HFFc6 (cell line): ENCODE measurements at regions not wholly inside any gene's neighbourhood (a gene's known extent, or its start where the extent isn't known, plus 50 kb on each side); places are given as distances from the start of the nearest gene placed in this dataset.
"Not testable (repeated sequence)": the region's sequence is repeated elsewhere in the genome, so short reads cannot be mapped to it uniquely, and the experiment has no call there.

Experiments
- DNase-seq: peaks from one replicate; pipeline ENCODE4 v3.0.0-alpha.2; 2018
- H3K27ac Mint-ChIP-seq: 2 replicates; pipeline ENCODE4 v1.8.0; 2020; ENCODE audit warnings: mild to moderate bottlenecking, mixed read lengths
- H3K27me3 Mint-ChIP-seq: 2 replicates; pipeline ENCODE4 v1.8.0; 2021; ENCODE audit warnings: mild to moderate bottlenecking, moderate library complexity, mixed read lengths; ENCODE audit not compliant: insufficient read depth
- H3K36me3 Mint-ChIP-seq: 2 replicates; pipeline ENCODE4 v1.8.0; 2021; ENCODE audit warnings: low read depth, mixed read lengths
- H3K4me1 Mint-ChIP-seq: 2 replicates; pipeline ENCODE4 v1.8.0; 2020; ENCODE audit warnings: low read depth, mixed read lengths
- H3K4me3 Mint-ChIP-seq: 2 replicates; pipeline ENCODE4 v1.8.0; 2020; ENCODE audit warnings: mild to moderate bottlenecking, moderate library complexity, mixed read lengths
- H3K9me3 Mint-ChIP-seq: 2 replicates; pipeline ENCODE4 v1.8.0; 2020; ENCODE audit warnings: mild to moderate bottlenecking, mixed read lengths
- CTCF ChIP-seq: fragments of 200-600 bp; sonication (generic); IDR thresholded peaks from 2 replicates; pipeline ENCODE4 v1.5.0; 2021; ENCODE audit warnings: antibody characterized with exemption, mild to moderate bottlenecking

GRCh38 chr5:53785924-53786323 lies 225.5 kb downstream of the NDUFS4 start:
- no peak for TF ChIP-seq CTCF
- H3K4me1 Mint-ChIP-seq, result peaks cover 15% of the 10 kb centered on the region; the same call in 1 of the 2 replicates

GRCh38 chr5:53790026-53790425 lies 229.6 kb downstream of the NDUFS4 start:
- Mint-ChIP-seq H3K9me3 (peaks cover 8% of the 10 kb centered on the region), H3K4me3 (no peak overlapping the region), H3K36me3 (peaks cover 6% of the 10 kb centered on the region; the same call in 1 of the 2 replicates), H3K27me3 (peaks cover 5% of the 10 kb centered on the region), H3K27ac (no peak overlapping the region), H3K4me1 (0 out of 2 replicates have a peak, but pooled peaks cover 4% of the 10 kb centered on the region)
- DNase-seq, result no peak
- TF ChIP-seq CTCF, result no peak

More at GRCh38 chr5:53785924-53786323, 225.5 kb downstream of the NDUFS4 start:
- H3K36me3 Mint-ChIP-seq, result peaks cover 6% of the 10 kb centered on the region; the same call in 1 of the 2 replicates
- DNase-seq, result no peak
- peaks cover 8% of the 10 kb centered on the region for H3K9me3 Mint-ChIP-seq
- H3K27ac Mint-ChIP-seq, result no peak overlapping the region
- no peak overlapping the region for H3K4me3 Mint-ChIP-seq
- H3K27me3 Mint-ChIP-seq, result peaks cover 9% of the 10 kb centered on the region

- H3K27ac Mint-ChIP-seq, result no peak overlapping the region
- H3K9me3 Mint-ChIP-seq, result peaks cover 8% of the 10 kb centered on the region
- peaks cover 6% of the 10 kb centered on the region; the same call in 1 of the 2 replicates for H3K36me3 Mint-ChIP-seq
- TF ChIP-seq CTCF, result no peak
- no peak overlapping the region for H3K4me3 Mint-ChIP-seq
- no peak for DNase-seq
- no peaks in the 10 kb centered on the region; the same call in 1 of the 2 replicates for H3K27me3 Mint-ChIP-seq
- no peaks in the 10 kb centered on the region for H3K4me1 Mint-ChIP-seq
These were observed 231.9 kb downstream of the NDUFS4 start for GRCh38 chr5:53792338-53792737.

- not testable (repeated sequence) for H3K9me3 Mint-ChIP-seq, DNase-seq
These were observed 239.2 kb downstream of the NDUFS4 start for GRCh38 chr5:53799644-53800043.

GRCh38 chr5:53808392-53808791 lies 248.0 kb downstream of the NDUFS4 start:
- H3K4me3 Mint-ChIP-seq, H3K4me1 Mint-ChIP-seq, H3K27ac Mint-ChIP-seq, DNase-seq: not testable (repeated sequence)
- Mint-ChIP-seq H3K9me3 (peaks cover 11% of the 10 kb centered on the region), H3K27me3 (peaks cover 40% of the 10 kb centered on the region), H3K36me3 (peaks cover 14% of the 10 kb centered on the region)

More at GRCh38 chr5:53799644-53800043, 239.2 kb downstream of the NDUFS4 start:
- H3K4me3 Mint-ChIP-seq, H3K4me1 Mint-ChIP-seq, H3K36me3 Mint-ChIP-seq, H3K27ac Mint-ChIP-seq: not testable (repeated sequence)
- H3K27me3 Mint-ChIP-seq, result peaks cover 17% of the 10 kb centered on the region

GRCh38 chr5:53814819-53815218 lies 254.4 kb downstream of the NDUFS4 start:
- no peak for TF ChIP-seq CTCF
- Mint-ChIP-seq H3K9me3 (no peaks in the 10 kb centered on the region), H3K4me3 (no peak overlapping the region), H3K36me3 (no peaks in the 10 kb centered on the region), H3K4me1 (no peaks in the 10 kb centered on the region), H3K27me3 (peaks cover 38% of the 10 kb centered on the region), H3K27ac (no peak overlapping the region)
- DNase-seq, result no peak

GRCh38 chr5:53815471-53815870 lies 255.0 kb downstream of the NDUFS4 start:
- Mint-ChIP-seq H3K4me1 (no peaks in the 10 kb centered on the region), H3K4me3 (no peak overlapping the region), H3K27me3 (peaks cover 35% of the 10 kb centered on the region), H3K27ac (no peak overlapping the region), H3K36me3 (no peaks in the 10 kb centered on the region), H3K9me3 (no peaks in the 10 kb centered on the region)
- no peak for DNase-seq
- no peak for TF ChIP-seq CTCF
